Motor neuron (in vitro differentiated cells): ENCODE measurements at regions not wholly inside any gene's neighbourhood (a gene's known extent, or its start where the extent isn't known, plus 50 kb on each side); places are given as distances from the start of the nearest gene placed in this dataset.
A peak's percentile ranks its signal among the peaks of the same experiment; 100 is the strongest.

Source experiments
- ATAC-seq, 8 experiments: fragments of 200-7000 bp; cut with Tn5 transposase; replicated peaks in 6 of 8; 2 replicates each; pipeline ENCODE4 v1.8.0; 2021; ENCODE audit warnings: mild to moderate bottlenecking in 8 of 8, moderate library complexity in 8 of 8
- H3K27ac ChIP-seq, 2 donors: fragments of 250-450 bp; sonication (Bioruptor Pico); 2 replicates each; pipeline ENCODE4 v1.9.0; 2021; ENCODE audit warnings: antibody characterized with exemption in 2 of 2, mild to moderate bottlenecking in 2 of 2, moderate library complexity in 1 of 2
- H3K4me1 ChIP-seq, 2 donors: fragments of 250-450 bp; sonication (Bioruptor Pico); replicated peaks in 1 of 2; 2 replicates each; pipeline ENCODE4 v1.6.1; 2021; ENCODE audit warnings: antibody characterized with exemption in 2 of 2, mild to moderate bottlenecking in 2 of 2, moderate library complexity in 1 of 2
- H3K4me3 ChIP-seq, 5 donors: fragments of 250-450 bp; sonication (Bioruptor Pico); 2 replicates each; pipeline ENCODE4 v1.9.0; 2021; ENCODE audit warnings: antibody characterized with exemption in 5 of 5, mild to moderate bottlenecking in 5 of 5, moderate library complexity in 4 of 5
- WGBS, 10 experiments: fragments of 450-650 bp; shearing (Covaris generic); methylation state at CpG; one replicate each; pipeline ENCODE4 v1.0.0; 2022; 5-methylcytosine and 5-hydroxymethylcytosine counted together
- in situ Hi-C, 9 experiments: fragments of 400-800 bp; cut with MboI; loops; one replicate each; pipeline ENCODE4 v1.15.0; 2021; ENCODE audit warnings: low sequenced_read_pairs in 9 of 9, low pct_unique_long_range_greater_than_20kb in 2 of 9; ENCODE audit not compliant: unreplicated experiment in 9 of 9

DNA sequence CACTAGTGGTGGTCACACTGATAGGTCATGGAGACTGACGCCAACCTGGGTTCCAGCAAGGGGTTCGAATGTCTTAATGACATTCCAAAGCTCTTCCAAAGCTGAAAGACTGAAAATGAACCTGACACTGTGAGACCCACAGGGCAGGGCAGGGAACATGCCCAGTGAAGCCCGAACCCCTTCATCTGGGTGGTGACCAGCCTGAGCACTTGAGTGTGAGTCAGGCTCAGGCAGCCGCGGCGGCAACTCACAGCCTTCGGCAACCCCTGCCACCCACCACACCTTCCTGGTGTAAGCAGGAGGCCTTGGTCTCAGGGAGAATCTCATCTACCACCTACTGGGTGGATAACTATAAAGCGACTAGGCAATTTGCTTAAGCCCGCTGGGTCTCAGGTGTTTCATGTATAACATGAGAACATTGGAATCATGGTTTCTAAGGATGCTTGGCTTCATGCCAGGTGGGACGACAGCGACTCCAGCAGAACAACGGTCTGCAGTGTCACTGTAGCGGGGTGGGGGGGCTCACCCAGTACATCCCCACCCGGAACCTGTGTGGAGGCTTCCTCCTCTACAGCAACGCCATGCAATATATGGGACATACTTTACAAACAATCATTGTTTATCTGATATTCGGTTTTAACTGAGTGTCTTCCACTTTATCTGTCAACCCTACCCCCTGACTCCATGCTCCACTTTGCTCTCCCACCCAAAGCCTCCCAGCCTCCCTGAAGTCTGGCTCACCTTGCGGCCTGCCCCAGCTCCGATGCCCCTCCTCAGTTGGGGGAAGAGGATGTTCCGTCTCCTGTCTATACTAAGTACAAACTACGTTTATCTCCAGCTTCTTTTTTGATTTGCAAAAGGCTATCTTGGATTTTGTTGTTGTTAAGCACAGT is 125.0 kb upstream of the MEF2A start:
- H3K4me1 ChIP-seq: peaks cover 6 to 13% of the 10 kb centered on the region in 2 donors
- no peak overlapping the region for H3K27ac ChIP-seq
- 60 to 100% (median 87%) methylated on average over 1 to 10 of the region's 20 CpGs; no CpG with 5 or more reads in 2 of the 10 experiments for WGBS, 10 experiments
- no peak overlapping the region for H3K4me3 ChIP-seq
- ATAC-seq: no peak
- in situ Hi-C loops: no loop called here

DNA sequence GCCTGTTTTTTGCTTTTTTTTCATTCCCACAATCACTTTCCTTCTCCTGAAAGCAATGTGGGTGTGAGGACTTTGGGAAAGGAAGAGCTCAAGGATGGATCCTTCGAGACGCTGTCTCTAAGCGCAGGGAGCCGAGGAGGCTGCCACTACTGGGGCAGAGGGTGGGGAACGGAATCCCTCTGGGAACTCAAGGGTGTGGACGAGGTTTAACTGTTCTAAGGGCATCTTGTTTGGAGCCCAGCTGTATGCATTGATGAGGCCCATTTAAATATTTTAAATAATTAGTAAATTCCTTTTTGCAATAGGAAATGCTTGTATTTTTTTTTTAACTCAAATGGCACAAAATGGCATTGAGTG is 124.4 kb upstream of the MEF2A start:
- WGBS, 10 experiments: 0 to 100% (median 82%) methylated on average over 1 to 5 of the region's 6 CpGs; no CpG with 5 or more reads in 2 of the 10 experiments
- Histone ChIP-seq H3K4me3 (no peak overlapping the region), H3K4me1 (peaks cover 3 to 7% of the 10 kb centered on the region in 2 donors), H3K27ac (no peak overlapping the region)
- ATAC-seq: peak in 3 of 8 experiments; percentile 50 to 62 (median 58)
- in situ Hi-C loops: no loop called here

DNA sequence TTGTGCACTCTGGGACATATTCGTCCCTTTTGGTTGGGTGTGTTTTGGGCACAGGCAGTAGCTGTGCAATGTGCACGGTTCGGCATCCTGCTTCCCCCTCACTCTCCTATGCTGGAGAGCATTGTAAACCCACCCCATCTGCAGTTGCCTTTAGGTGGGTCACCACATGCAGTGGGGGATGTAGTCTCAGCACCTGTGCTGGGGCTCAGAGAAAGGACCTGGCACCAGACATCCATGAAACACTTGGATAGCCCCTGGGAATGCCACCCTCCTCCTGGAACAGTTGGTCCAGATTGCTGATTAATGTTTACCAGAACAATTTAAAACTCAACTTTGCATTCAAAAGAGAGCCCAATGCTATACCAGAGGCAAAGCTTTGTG is 123.9 kb upstream of the MEF2A start:
- peaks cover 3 to 6% of the 10 kb centered on the region in 2 donors for H3K4me1 ChIP-seq
- 0 to 93% (median 33%) methylated on average over 1 to 3 of the region's 3 CpGs; no CpG with 5 or more reads in 6 of the 10 experiments for WGBS, 10 experiments
- ATAC-seq: peak in 3 of 8 experiments; percentile 3 to 36 (median 10)
- H3K27ac ChIP-seq: no peak overlapping the region
- H3K4me3 ChIP-seq: no peak overlapping the region
- in situ Hi-C loops: no loop called here

DNA sequence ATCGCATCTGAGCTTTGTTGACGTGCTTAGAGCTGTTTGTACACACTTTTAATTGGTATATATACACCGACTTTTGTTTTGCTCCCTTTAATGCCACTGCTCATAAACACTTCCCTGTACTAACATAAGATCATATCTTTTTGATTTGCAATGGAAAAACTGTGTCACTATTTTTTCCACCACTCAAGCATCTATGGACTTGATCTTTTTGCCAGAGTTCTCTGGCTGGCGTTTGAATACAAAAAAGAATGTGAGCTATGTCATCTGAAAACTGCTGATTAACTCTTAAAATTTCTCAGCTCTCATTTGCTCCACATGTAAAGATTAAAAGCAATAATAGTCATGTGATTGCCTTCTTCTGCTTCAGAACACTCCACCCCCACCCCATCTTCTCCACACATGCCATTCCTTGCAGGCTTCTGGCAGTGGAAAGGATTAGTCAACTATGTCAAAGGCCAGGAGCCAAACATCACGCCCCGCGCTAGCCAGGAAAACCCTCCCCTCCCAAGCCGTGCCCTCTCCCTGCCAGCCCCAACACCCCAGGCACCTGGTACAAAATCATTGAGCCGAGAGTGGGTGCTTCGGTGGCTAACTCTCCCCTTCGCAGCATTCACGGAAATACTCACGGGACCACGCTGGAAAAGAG is 123.4 kb upstream of the MEF2A start:
- H3K4me1 ChIP-seq: peaks cover 3 to 9% of the 10 kb centered on the region in 2 donors
- peak in 3 of 8 experiments; percentile 79 to 84 (median 81) for ATAC-seq
- no peak overlapping the region for H3K27ac ChIP-seq
- H3K4me3 ChIP-seq: no peak overlapping the region
- WGBS, 10 experiments: 0 to 100% (median 77%) methylated on average over 1 to 9 of the region's 14 CpGs
- in situ Hi-C loops: no loop called here

DNA sequence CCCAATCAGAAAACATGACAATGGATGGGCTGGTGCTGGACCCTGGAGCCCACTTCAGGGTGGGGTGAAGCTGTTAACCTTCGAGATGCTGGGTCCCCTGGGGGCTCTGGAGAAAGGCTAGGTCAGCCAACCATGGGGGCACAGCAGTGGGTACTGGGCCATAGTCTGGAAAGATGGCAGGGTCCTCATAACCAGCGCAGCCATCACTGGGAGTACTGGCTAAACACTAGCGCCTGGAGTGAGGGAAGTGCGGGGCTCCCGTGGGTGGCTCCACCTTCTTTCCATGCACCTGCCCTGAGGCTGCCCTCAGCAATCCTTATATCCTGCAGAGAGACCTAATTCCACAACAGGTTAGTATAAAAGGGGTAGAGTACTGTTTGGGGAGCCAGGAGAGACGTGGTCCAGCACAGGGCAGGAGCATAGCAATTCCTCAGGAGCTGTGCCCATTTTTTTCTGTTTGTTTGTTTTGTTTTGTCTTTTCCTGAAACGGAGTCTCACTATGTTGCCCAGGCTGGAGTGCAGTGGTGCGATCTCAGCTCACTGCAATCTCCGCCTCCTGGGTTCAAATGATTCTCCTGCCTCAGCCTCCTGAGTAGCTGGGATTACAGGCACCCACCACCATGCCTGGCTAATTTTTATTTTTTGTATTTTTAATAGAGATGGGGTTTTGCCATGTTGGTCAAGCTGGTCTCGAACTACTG is 122.6 kb upstream of the MEF2A start:
- 0 to 100% (median 81%) methylated on average over 1 to 3 of the region's 10 CpGs; no CpG with 5 or more reads in 4 of the 10 experiments for WGBS, 10 experiments
- Histone ChIP-seq H3K27ac (no peak overlapping the region), H3K4me1 (peaks cover 3 to 12% of the 10 kb centered on the region in 2 donors), H3K4me3 (no peak overlapping the region)
- in situ Hi-C loops: no loop called here
- ATAC-seq: no peak

DNA sequence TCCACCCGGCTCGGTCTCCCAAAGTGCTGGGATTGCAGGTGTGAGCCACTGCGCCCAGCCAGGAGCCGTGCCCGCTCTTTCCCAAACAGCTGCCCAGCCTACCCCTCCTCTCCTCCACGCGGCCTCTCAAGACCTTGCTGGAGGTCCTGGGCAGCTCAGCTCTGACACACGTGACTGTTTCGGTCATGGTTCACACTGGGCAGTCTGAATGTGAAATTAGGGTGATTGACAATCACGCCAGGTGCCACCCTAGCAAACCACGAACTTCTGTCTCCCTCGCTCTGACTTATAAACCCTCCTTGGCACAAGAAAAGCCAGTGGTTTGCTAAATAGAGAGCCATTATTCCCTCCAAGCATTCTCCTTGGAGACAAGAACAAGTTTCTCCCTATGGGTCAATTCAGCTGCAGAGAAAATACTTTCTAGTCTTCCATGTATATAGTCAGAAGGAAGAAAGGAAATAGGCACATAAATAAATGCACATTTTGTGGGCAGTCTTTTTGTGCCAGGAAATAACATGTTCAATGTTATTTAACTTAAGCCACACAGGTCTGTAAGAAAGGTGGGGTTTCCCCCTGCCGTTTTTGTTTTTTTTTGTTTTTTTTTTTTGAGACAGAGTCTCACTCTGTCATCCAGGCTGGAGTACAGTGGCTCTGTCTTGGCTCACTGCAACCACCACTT is 121.9 kb upstream of the MEF2A start:
- 30 to 100% (median 78%) methylated on average over 1 to 8 of the region's 13 CpGs; no CpG with 5 or more reads in 1 of the 10 experiments for WGBS, 10 experiments
- ATAC-seq: peak in 1 of 8 experiments; percentile 20
- in situ Hi-C loops: no loop called here
- H3K4me1 ChIP-seq: peaks cover 3 to 6% of the 10 kb centered on the region in 2 donors
- no peak overlapping the region for H3K27ac ChIP-seq
- no peak overlapping the region for H3K4me3 ChIP-seq

DNA sequence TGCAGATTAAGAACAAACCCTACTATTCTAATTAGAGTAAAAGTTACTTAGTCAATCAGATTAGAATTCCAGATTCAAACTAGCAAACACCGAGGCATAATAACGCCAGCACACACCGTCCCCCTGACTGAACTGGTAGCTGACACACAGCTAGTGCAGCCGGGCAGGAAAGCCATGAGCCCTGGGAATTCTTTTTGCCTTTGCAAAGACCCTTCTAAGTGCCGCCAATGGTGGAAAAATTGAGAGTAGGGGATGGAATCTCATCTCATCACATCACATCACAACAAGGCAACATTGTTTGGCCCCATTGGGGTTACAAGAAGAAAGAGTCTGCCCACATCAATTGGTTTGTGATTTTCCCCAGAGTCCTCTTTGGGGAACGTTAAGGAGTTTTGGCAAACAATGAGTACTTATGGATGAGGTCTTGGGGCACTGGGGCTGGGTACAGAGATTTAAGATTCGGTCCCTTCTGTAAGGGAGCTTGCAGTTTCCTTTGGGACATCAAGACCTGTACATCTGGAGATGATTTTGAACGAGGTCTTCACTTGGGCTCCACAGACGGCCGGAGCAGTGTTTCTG is 120.4 kb upstream of the MEF2A start:
- H3K27ac ChIP-seq: no peak overlapping the region
- no peak for ATAC-seq
- H3K4me3 ChIP-seq: no peak overlapping the region
- 67 to 100% (median 78%) methylated on average over 1 to 6 of the region's 10 CpGs; no CpG with 5 or more reads in 2 of the 10 experiments for WGBS, 10 experiments
- H3K4me1 ChIP-seq: peaks cover 3 to 6% of the 10 kb centered on the region in 2 donors
- in situ Hi-C loops: no loop called here

DNA sequence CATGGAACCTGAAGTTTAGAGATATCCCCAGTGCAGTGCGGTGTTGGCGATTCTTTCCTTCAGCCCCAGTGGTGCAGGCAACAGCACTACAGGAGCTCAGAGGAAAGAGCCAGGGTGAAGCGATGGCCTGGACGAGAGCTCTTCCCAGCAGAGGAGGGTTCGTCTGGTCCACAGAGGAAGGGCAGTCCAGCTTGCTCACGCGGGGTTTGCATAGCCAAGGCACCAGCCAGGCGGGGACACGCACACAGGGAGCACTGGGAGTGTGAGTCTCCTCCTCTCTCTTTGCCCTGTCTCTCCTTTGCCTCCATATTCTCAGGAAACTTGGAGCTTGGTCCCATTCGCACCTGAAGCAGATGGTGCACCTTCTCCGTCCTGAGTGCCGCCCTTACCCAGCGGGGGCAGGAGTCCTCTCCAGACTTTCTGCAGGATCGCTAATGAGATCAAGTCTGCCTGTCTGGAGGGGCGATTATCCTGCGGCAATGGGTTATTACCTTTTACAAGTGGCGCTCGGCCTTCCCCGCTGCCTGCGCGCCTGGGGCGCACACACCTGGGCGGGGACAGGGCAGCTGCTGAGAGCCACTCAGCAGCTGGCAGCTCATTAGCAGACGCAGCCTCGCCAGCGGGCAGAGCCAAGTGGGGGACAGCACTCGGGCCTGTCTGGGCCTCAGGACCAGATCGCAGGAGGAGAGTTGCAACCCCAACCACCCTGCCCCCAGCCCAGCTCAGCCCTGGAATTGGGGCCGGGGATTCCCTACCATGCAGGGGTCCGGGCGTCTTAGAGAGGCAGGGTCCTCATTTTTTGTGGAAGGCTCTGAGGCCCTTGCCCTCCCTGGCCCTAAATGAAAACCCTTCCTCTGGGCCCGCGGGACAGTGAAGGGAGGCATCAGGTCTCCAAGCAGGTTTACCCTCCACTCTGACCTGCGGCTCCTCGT is 119.0 kb upstream of the MEF2A start:
- no peak overlapping the region for H3K27ac ChIP-seq
- ATAC-seq: no peak
- in situ Hi-C loops: no loop called here
- WGBS, 10 experiments: 60 to 100% (median 94%) methylated on average over 1 to 10 of the region's 35 CpGs; no CpG with 5 or more reads in 2 of the 10 experiments
- H3K4me1 ChIP-seq: peaks cover 3 to 6% of the 10 kb centered on the region in 2 donors
- no peak overlapping the region for H3K4me3 ChIP-seq

DNA sequence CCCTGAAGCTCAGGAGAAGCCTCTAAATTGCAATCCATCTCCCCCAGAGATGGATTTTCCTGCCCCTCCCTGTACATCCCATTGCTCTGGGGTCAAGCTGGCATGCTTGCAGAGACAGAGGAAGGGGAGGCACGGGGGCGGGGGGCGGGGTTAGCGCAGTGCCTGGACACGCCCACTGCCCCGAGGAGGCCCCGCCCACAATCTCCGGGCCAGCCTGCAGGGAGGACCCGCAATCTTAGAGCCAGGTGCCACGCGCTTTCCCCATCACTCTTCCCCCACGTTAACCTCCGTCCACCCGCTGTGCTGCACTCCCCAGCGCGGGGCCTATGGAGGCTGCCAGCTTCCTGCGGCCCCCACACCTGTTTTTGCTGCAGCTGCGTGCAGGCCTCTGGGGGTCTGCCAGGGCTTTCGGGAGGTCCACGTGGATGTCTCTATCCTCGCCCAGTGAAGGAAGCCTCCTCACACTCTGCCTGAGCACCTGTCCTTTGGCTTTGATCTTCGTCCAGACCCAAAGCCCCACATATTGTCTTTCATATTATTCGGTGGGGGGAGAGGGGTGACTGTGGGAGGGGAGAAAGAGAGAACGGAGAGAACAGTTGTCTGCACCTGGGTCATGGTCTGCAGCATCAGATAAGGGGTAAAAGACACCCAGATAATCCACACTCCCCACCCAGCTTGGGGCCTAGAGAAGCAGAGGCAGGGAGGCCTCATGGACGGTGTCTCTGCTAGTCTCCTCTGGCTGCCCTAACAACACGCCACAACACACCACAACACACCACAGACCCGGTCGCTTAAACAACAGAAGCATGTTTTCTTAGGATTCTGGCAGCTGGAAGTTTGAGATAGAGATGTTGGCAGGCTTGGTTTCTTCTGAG is 118.0 kb upstream of the MEF2A start:
- Histone ChIP-seq H3K4me3 (no peak overlapping the region), H3K4me1 (peaks cover 3 to 6% of the 10 kb centered on the region in 2 donors), H3K27ac (no peak overlapping the region)
- 73 to 100% (median 97%) methylated on average over 1 to 7 of the region's 28 CpGs; no CpG with 5 or more reads in 4 of the 10 experiments for WGBS, 10 experiments
- peak in 3 of 8 experiments; percentile 38 to 64 (median 60) for ATAC-seq
- in situ Hi-C loops: no loop called here

DNA sequence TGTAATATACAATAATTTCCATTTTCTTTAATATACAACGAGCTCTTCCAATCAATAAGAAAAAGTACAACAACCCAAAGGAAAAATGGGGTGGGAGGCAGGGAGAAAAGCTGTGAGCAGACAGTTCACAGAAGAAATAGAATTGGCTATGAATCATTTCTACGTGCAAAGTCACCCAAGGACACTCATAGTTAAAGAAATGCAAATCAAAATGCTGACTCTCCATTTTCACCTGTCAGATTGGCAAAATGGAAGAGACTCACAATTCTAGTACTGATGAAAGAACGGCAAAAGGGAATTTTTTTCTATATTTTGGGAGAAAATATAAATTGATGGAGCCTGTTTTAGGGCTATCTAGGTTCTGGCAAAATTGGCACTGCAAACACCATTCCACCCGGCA is 116.3 kb upstream of the MEF2A start:
- Histone ChIP-seq H3K27ac (no peak overlapping the region), H3K4me3 (no peak overlapping the region), H3K4me1 (peaks cover 3 to 6% of the 10 kb centered on the region in 2 donors)
- no peak for ATAC-seq
- in situ Hi-C loops: no loop called here
- WGBS, 10 experiments: 70 to 100% (median 82%) methylated on average over 1 to 4 of the region's 4 CpGs

DNA sequence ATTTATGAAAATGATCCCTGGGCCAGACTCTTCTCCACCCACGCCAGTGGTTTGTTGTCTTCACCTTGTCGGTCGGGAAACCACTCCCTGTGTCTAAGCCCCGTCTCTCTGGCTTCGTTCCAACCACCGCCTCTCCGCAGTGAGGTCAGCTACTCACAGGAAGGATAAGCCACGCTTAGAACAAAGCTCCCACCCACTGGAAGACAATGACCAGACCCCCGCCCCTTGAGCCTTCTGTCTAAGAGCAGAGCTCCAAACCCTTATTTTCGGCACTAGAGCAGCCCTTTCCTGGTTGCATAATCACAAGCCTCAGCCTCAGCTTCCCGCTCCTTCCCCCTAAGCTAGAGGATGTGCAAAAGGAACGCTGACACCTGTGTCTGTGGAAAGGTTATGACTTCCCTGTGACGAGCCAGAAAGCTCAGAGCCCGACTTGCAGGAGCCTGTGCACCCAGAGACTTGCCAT is 114.9 kb upstream of the MEF2A start:
- peaks cover 0 to 6% of the 10 kb centered on the region in 2 donors for H3K4me1 ChIP-seq
- H3K4me3 ChIP-seq: no peak overlapping the region
- in situ Hi-C loops: no loop called here
- WGBS, 10 experiments: 10 to 58% (median 18%) methylated on average over 1 to 7 of the region's 14 CpGs; no CpG with 5 or more reads in 5 of the 10 experiments
- H3K27ac ChIP-seq: no peak overlapping the region
- ATAC-seq: peak in 7 of 8 experiments; percentile 37 to 87 (median 56)
